K562 (cell line): ENCODE measurements at regions not wholly inside any gene's neighbourhood (a gene's known extent, or its start where the extent isn't known, plus 50 kb on each side); places are given as distances from the start of the nearest gene placed in this dataset.

ENCODE experiments used
- GTF2E2 ChIP-seq: fragments of 200-800 bp; sonication (Bioruptor generic); IDR thresholded peaks from 2 replicates; pipeline ENCODE4 v1.6.1; 2016; ENCODE audit warnings: missing genetic modification characterization, missing compliant biosample characterization
- RBM34 ChIP-seq: fragments of 200-400 bp; formaldehyde crosslinking; IDR thresholded peaks from 2 replicates; pipeline ENCODE4 v1.6.1; 2018; ENCODE audit warnings: low read length, borderline replicate concordance; ENCODE audit not compliant: insufficient read depth
- YY1 ChIP-seq, 3 experiments: IDR thresholded peaks; 2 replicates each; pipeline ENCODE4 v1.6.1; 2011; ENCODE audit warnings: low read length in 2 of 3, mild to moderate bottlenecking in 2 of 3, moderate library complexity in 2 of 3, borderline replicate concordance in 1 of 3, control low read depth in 1 of 3, low read depth in 1 of 3; ENCODE audit not compliant: insufficient read depth in 3 of 3, insufficient replicate concordance in 2 of 3, control insufficient read depth in 1 of 3, insufficient read length in 1 of 3; ENCODE audit errors: extremely low read depth in 1 of 3
- ZNF354B ChIP-seq: fragments of 250-450 bp; sonication (Bioruptor Pico); IDR thresholded peaks from 2 replicates; pipeline ENCODE4 v1.4.0; 2020
- TF ChIP-seq, protein P1 (sequence below), 2 experiments: fragments of 450-650 bp in 1 of 2; sonication (generic) in 1 of 2; formaldehyde crosslinking in 1 of 2; IDR thresholded peaks; 2 replicates each; pipeline versions ENCODE4 v1.7.1 to v1.9.0; 2016 to 2022; ENCODE audit warnings: inconsistent platforms in 1 of 2, mild to moderate bottlenecking in 1 of 2, missing genetic modification reagents in 1 of 2
- TF ChIP-seq, protein P2 (sequence below), 2 experiments: fragments of 450-650 bp in 1 of 2; sonication (generic) in 1 of 2; formaldehyde crosslinking in 1 of 2; IDR thresholded peaks in 1 of 2; conservative IDR thresholded peaks in 1 of 2; 2 replicates each; pipeline versions ENCODE4 v1.6.1 to v1.8.1; 2016 to 2023; ENCODE audit warnings: mild to moderate bottlenecking in 2 of 2, moderate library complexity in 2 of 2, inconsistent platforms in 1 of 2, missing genetic modification reagents in 1 of 2

- TF ChIP-seq YY1 (IDR thresholded peaks at IDR 0.05; ENCODE audit: borderline replicate concordance in 1 of 3, control insufficient read depth in 1 of 3, extremely low read depth in 1 of 3, insufficient read depth in 3 of 3, insufficient read length in 1 of 3, insufficient replicate concordance in 2 of 3, low read depth in 1 of 3, low read length in 2 of 3), result no peak
- TF ChIP-seq, protein P1, sequence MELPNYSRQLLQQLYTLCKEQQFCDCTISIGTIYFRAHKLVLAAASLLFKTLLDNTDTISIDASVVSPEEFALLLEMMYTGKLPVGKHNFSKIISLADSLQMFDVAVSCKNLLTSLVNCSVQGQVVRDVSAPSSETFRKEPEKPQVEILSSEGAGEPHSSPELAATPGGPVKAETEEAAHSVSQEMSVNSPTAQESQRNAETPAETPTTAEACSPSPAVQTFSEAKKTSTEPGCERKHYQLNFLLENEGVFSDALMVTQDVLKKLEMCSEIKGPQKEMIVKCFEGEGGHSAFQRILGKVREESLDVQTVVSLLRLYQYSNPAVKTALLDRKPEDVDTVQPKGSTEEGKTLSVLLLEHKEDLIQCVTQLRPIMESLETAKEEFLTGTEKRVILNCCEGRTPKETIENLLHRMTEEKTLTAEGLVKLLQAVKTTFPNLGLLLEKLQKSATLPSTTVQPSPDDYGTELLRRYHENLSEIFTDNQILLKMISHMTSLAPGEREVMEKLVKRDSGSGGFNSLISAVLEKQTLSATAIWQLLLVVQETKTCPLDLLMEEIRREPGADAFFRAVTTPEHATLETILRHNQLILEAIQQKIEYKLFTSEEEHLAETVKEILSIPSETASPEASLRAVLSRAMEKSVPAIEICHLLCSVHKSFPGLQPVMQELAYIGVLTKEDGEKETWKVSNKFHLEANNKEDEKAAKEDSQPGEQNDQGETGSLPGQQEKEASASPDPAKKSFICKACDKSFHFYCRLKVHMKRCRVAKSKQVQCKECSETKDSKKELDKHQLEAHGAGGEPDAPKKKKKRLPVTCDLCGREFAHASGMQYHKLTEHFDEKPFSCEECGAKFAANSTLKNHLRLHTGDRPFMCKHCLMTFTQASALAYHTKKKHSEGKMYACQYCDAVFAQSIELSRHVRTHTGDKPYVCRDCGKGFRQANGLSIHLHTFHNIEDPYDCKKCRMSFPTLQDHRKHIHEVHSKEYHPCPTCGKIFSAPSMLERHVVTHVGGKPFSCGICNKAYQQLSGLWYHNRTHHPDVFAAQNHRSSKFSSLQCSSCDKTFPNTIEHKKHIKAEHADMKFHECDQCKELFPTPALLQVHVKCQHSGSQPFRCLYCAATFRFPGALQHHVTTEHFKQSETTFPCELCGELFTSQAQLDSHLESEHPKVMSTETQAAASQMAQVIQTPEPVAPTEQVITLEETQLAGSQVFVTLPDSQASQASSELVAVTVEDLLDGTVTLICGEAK (IDR thresholded peaks at IDR 0.05), result no peak
- TF ChIP-seq, protein P1 (CRISPR knock-in tag; IDR thresholded peaks at IDR 0.05), result no peak
- TF ChIP-seq RBM34, result no peak
- TF ChIP-seq ZNF354B, result no peak
- TF ChIP-seq, protein P2, sequence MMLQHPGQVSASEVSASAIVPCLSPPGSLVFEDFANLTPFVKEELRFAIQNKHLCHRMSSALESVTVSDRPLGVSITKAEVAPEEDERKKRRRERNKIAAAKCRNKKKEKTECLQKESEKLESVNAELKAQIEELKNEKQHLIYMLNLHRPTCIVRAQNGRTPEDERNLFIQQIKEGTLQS (IDR thresholded peaks at IDR 0.05), result no peak
- TF ChIP-seq, protein P2 (CRISPR knock-in tag; conservative IDR thresholded peaks at IDR 0.05), result no peak
- no peak for TF ChIP-seq GTF2E2 (tag)
Measured at GRCh38 chr11:90661233-90661632, 438.4 kb upstream of the CHORDC1 start (continued).
